RWPE2 (cell line): ENCODE measurements at regions not wholly inside any gene's neighbourhood (a gene's known extent, or its start where the extent isn't known, plus 50 kb on each side); places are given as distances from the start of the nearest gene placed in this dataset.

Experiments
- ATAC-seq: fragments of 200-7000 bp; cut with Tn5 transposase; 3 replicates; pipeline ENCODE4 v1.9.1; 2021; ENCODE audit warnings: low read depth
- DNase-seq: peaks from one replicate; pipeline ENCODE4 v3.0.0-alpha.2; 2020; ENCODE audit warnings: low spot score
- H3K27ac ChIP-seq: fragments of 450-650 bp; 2 replicates; pipeline ENCODE4 v1.5.1; 2017; ENCODE audit warnings: mild to moderate bottlenecking; ENCODE audit not compliant: poor library complexity, severe bottlenecking
- H3K27me3 ChIP-seq: fragments of 250-450 bp; sonication (Bioruptor Pico); 2 replicates; pipeline ENCODE4 v1.5.1; 2021; ENCODE audit warnings: mild to moderate bottlenecking, moderate library complexity; ENCODE audit not compliant: insufficient read depth, poor library complexity, severe bottlenecking
- H3K36me3 ChIP-seq: fragments of 250-450 bp; sonication (Bioruptor Pico); 2 replicates; pipeline ENCODE4 v1.5.1; 2020; ENCODE audit warnings: low read depth, mild to moderate bottlenecking, moderate library complexity
- H3K4me1 ChIP-seq: fragments of 250-450 bp; sonication (Bioruptor Pico); 2 replicates; pipeline ENCODE4 v1.5.1; 2021; ENCODE audit warnings: mild to moderate bottlenecking, moderate library complexity; ENCODE audit not compliant: insufficient read depth, poor library complexity, severe bottlenecking
- H3K4me3 ChIP-seq: fragments of 250-450 bp; sonication (Bioruptor Pico); 2 replicates; pipeline ENCODE4 v1.5.1; 2021; ENCODE audit warnings: mild to moderate bottlenecking, moderate library complexity; ENCODE audit not compliant: severe bottlenecking
- H3K9me3 ChIP-seq: fragments of 250-450 bp; sonication (Bioruptor Pico); 2 replicates; pipeline ENCODE4 v1.5.1; 2021; ENCODE audit warnings: mild to moderate bottlenecking, moderate library complexity; ENCODE audit not compliant: severe bottlenecking
- TF ChIP-seq, protein P1 (sequence below): fragments of 450-650 bp; IDR thresholded peaks from one replicate; pipeline ENCODE4 v1.5.1; 2017; ENCODE audit warnings: mild to moderate bottlenecking, moderate library complexity; ENCODE audit not compliant: poor library complexity, severe bottlenecking

DNA sequence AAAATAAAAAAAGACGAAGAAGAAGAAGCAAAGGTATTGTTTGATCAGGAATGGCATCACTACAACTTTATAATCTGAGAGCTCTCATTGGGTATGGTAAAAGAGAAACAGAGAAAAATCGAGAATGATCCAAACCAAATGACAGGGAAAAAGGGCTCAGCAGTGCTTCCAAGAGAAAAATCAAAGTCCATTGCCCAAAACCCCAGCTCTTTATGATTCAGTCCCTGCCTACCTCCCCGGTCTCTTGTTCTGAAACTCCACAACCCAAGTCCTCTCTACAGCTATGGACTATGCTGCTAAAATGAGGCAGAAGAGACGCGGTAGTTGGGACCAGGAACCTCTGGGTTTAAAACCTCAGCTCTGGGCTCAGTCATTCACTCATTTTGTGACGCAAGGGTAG lies 341.1 kb upstream of the PPARGC1A start:
- Histone ChIP-seq H3K36me3 (no peaks in the 10 kb centered on the region), H3K27me3 (no peaks in the 10 kb centered on the region), H3K27ac (no peak overlapping the region), H3K4me1 (peaks cover 5% of the 10 kb centered on the region), H3K9me3 (no peaks in the 10 kb centered on the region), H3K4me3 (no peak overlapping the region)
- DNase-seq (no peak), ATAC-seq (no peak)
- TF ChIP-seq, protein P1, sequence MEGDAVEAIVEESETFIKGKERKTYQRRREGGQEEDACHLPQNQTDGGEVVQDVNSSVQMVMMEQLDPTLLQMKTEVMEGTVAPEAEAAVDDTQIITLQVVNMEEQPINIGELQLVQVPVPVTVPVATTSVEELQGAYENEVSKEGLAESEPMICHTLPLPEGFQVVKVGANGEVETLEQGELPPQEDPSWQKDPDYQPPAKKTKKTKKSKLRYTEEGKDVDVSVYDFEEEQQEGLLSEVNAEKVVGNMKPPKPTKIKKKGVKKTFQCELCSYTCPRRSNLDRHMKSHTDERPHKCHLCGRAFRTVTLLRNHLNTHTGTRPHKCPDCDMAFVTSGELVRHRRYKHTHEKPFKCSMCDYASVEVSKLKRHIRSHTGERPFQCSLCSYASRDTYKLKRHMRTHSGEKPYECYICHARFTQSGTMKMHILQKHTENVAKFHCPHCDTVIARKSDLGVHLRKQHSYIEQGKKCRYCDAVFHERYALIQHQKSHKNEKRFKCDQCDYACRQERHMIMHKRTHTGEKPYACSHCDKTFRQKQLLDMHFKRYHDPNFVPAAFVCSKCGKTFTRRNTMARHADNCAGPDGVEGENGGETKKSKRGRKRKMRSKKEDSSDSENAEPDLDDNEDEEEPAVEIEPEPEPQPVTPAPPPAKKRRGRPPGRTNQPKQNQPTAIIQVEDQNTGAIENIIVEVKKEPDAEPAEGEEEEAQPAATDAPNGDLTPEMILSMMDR = no peak

DNA sequence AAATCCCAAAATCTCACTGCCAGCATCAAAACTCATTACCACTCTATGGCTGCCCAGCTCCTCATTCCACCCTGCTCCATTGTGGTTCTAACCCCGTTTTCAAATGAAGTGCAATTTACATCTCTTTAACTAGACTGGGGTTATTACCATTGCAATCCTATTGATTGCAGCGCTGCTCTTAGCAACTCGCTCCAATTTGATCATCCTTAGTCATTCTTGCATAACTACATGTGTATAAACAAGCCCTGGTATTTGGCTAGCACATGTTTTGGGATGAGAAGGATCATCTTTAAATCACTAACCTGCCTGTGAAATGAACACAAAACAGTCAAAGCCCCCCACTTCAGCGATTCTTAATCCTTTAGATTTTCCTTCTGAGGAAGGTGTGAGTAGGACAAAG lies 340.1 kb upstream of the PPARGC1A start:
- TF ChIP-seq, protein P1 = no peak
- Histone ChIP-seq H3K27me3 (no peaks in the 10 kb centered on the region), H3K9me3 (no peaks in the 10 kb centered on the region), H3K4me1 (peaks cover 5% of the 10 kb centered on the region), H3K27ac (no peak overlapping the region), H3K36me3 (no peaks in the 10 kb centered on the region), H3K4me3 (no peak overlapping the region)
- ATAC-seq = peak; percentile 80
- DNase-seq = no peak

DNA sequence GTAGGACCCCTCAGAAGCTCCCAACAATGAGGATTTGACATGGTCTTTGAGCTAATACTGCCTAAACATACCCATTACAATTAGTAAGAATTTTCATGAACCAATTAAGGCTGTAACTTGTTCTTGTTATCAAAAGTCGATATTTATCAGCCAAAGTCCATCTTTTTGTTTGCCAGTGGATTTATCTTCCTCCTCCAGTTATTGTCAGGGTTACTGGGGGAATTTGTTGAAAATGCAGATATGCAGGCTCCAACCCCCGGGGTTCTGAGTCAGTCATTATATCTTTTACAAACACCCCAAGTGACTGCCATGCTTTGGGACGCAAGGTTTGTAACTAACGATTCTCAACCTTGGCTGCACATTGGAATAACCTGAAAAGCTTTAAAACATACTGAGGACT lies 338.8 kb upstream of the PPARGC1A start:
- TF ChIP-seq, protein P1 = no peak
- no peak overlapping the region for H3K4me3 ChIP-seq
- no peaks in the 10 kb centered on the region for H3K9me3 ChIP-seq
- H3K27ac ChIP-seq = no peak overlapping the region
- peaks cover 5% of the 10 kb centered on the region for H3K4me1 ChIP-seq
- no peaks in the 10 kb centered on the region for H3K27me3 ChIP-seq
- DNase-seq (no peak), ATAC-seq (no peak)
- no peaks in the 10 kb centered on the region for H3K36me3 ChIP-seq

DNA sequence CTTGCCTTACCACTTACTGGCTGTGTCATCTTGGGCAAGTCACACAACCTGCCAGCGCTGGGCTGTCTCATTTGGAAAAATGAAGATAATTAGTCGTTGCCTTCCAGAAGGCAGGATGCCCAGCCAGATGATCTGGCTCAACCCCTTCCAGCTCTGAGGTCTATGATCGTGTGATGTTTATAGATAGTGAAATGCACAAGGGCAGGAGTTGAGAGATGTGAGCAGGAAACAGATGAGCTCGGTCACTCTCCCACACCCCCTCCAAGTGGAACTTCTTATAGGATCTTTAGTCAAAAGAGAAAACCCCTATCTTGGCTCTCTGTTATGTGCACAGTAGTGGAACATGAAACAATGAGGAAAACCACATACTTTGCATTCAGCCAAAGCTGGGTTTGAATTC lies 336.8 kb upstream of the PPARGC1A start:
- DNase-seq (no peak), ATAC-seq (no peak)
- TF ChIP-seq, protein P1 = no peak
- no peak overlapping the region for H3K4me3 ChIP-seq
- peaks cover 5% of the 10 kb centered on the region for H3K4me1 ChIP-seq
- no peaks in the 10 kb centered on the region for H3K36me3 ChIP-seq
- no peaks in the 10 kb centered on the region for H3K27me3 ChIP-seq
- H3K27ac ChIP-seq = no peak overlapping the region
- H3K9me3 ChIP-seq = no peaks in the 10 kb centered on the region

DNA sequence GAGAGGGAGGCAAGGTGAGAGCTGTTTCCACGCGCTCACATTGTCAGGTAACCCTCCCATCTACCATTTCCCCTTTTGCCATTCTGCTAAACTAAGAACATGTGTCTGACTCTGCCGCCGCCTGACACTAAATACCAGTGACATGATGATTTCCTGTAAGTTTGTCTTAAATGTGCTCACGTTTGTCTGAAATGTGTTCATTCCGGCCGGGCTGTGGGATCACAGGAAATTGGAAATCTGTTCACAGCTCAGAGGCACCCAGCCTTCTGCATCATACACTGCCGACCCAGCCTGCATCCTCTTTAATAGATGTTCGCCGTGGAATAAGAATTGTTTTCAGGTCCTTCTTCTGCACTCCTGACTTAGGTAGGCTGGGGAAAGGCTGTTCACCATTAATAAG lies 336.2 kb upstream of the PPARGC1A start:
- Histone ChIP-seq H3K27me3 (no peaks in the 10 kb centered on the region), H3K4me3 (no peak overlapping the region), H3K36me3 (no peaks in the 10 kb centered on the region), H3K9me3 (no peaks in the 10 kb centered on the region), H3K4me1 (peaks cover 5% of the 10 kb centered on the region), H3K27ac (no peak overlapping the region)
- DNase-seq (no peak), ATAC-seq (no peak)
- TF ChIP-seq, protein P1 = no peak
